NCI-H187 treated with DMSO at 0.1 percent for 48 hours (cell line): ENCODE measurements at regions not wholly inside any gene's neighbourhood (a gene's known extent, or its start where the extent isn't known, plus 50 kb on each side); places are given as distances from the start of the nearest gene placed in this dataset.
"Not testable (repeated sequence)": the region's sequence is repeated elsewhere in the genome, so short reads cannot be mapped to it uniquely, and the experiment has no call there.

Experiments
- DNase-seq: peaks from one replicate; lab custom pipeline; 2025; lab: John Stamatoyannopoulos, UW

DNA sequence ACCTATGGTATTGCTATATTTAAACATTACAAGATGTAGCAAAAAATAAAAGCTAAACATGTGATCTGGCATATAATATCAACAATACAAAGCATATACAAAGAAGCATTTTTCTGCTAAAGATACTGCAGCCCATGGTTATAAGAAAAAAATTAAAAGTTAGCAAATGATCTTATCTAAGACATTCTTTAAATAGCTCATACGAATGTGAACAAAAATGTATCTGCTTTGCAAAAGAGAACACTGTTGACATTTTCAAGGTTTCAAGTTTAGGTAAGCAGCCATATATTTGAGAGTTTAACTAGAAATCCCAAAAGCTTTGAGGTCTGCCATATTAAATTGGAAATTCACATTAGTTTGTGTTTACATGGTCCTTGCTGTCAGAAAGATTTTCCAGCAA, 301.0 kb upstream of the SLC39A10 start:
- no peak for DNase-seq

DNA sequence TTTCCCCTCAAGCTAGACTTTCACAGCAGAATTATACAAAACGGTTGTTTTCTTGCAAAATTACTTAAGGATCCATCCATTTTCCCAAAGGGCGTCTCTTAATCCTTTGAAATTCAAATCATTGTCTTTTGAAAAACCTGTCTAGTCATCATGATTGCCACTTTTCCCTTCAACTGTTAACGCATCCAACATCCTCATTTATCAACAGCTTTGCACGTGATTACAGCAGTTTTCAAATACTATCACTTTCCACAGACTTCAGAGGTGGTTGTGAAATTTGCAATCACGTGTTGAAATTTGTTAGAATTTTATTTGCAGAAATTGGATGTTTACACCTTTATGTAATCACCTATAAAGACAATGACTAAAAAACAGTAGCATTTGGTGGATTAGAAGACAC, 304.4 kb upstream of the SLC39A10 start:
- DNase-seq: no peak

DNA sequence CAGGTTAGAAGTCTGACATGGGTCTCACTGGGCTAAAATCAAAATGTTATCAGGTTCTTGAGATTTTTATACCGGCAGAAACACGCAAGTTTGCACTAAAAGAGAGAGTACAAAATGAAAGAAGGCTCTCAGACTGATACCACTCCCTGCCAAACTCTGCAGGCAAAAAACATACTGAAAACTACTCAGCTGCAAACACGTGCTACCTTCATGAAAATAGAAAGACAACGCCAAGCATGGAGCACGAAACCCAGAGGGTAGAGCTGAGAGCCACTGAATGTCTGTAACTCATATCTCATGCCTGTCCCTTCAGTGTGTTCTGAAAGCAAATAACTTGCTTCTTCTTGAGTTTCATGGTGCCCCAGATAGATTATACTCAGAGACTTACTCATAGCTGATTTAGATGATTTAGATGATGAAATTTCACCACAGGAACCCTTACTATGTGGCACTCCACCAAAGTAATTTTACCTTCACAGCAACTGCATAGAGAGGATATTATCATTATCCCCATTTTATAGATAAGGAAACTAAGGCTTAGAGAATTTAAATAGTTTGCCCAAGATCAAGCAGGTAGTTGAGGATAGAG, 313.0 kb upstream of the SLC39A10 start:
- DNase-seq: no peak

DNA sequence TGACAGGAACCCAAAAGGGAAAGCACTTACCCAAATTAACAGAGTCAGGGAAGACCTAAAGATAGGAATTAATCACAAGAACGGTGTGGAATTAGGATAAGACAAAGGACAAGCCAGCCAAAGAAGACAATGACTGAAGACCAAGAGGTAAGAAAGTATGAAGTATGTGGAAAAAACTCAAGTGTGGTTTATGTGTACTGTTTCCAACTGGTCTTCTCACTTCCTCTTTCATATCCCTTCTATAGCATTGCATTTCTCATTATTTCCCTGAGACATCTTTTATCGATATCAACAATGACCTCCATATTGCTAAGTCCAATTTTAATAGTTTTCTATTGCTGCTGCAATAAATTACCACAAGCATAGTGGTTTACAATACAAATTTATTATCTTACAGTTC, 313.5 kb upstream of the SLC39A10 start:
- no peak for DNase-seq

DNA sequence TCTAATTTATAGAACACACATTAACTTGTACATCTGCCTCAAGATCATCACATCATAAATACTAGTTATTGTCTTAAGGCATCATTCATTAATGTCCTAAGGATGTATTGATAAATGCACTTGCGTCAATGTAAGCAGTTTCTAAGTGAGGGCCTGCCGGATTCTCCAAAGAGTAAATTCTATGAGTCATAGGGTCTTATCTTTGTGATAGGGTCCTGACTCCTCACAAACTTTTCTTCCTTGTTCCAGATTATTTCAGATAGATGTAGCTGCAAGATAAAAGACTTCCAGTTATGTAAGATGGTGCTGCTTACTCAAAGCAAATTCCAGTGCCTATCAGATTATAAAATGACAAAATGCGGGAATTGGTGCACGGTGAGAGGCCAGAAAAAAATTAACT, 315.0 kb upstream of the SLC39A10 start:
- DNase-seq: no peak

DNA sequence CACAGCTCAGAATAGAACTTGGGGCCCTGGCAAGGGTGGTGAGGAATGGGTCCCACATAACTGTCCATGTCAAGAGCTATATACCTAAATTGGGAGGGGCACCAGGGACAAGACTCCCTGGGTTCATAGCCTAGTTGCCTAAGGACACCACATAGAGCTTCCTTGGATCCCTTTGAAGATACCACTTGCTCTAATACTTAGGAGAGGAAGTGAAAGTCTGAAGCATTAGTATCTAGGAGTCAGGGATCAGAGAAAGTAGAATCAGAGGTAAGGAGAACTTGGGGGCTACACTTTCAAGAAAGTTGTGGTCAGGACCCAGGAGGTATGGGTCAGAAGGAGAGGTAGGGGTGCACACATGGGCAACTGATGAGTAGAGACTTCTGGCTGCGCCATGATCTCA, 318.2 kb upstream of the SLC39A10 start:
- no peak for DNase-seq

DNA sequence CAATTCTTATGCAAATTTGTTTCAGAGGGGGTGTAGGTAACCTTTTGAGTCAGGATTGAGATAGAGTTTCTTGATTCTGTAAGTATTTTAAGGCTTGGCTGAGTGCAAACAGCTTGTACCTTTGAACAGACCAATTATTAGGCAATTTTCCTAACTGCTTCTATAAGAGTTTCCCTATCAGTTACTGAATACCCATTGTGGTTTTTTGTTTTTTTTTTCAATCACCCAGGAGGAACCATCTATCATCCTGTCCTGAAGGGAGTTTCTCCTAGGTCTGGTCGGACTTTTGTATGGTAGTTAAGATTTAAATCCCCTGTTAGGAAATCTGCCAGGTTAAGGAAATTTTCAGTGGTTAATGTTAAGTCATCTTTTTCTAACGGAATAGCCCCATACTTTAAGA, 319.4 kb upstream of the SLC39A10 start:
- no peak for DNase-seq

DNA sequence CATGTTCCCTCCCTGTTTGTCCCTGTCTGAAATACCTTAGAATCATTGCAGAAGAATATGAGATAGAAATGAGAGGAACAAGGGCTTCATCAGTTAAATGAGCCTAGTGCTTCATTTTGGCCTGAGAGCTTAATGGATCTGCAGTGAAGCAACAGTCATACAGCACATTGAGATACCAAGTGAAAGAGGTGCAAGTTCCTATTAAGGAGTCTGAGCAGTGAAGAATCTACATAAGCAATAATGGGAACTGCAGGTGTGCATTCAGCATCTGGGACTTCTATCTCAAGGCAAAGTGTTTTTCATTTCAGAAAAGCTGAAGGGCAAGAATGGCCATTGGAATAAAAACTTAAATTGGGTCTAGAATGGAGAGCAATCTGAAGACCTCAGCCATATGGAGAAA, 323.2 kb upstream of the SLC39A10 start:
- DNase-seq: no peak

DNA sequence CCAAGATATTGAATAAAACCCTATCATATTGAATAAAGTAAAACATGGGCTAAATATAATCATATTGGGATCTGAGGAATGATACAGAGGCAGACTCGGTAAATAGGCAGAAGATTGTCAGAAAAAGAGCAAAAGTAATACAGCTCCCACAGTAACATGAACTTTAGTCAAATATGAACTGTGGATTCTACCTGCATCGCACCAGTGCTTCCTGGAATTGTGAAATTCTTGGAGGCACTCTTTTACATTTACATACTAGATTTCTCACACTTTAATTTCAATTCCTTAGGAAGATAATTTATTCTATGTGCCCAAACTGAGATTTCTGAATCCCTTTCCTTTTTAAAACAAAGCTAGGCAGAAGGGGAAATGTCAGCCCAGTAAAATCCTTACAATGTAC, 325.1 kb upstream of the SLC39A10 start:
- DNase-seq: no peak

DNA sequence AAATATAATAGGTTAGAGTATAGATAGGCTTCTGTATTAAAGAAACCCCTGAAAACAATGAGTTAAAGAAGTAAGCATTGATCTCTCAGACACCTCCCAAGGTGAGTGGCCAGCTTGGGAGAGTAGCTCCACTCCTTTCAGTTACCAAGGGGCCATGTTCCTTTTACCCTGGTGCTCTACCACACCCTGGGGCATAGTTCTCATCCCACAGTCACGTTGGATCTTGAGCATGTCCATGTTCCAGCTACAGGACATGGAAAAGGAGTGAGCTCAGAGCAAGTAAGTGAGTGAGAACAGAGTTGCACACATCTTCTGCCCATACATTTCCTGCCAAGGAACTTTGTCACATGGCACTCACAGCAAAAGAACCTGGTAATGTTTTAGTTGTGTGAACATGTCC, 325.9 kb upstream of the SLC39A10 start:
- no peak for DNase-seq

DNA sequence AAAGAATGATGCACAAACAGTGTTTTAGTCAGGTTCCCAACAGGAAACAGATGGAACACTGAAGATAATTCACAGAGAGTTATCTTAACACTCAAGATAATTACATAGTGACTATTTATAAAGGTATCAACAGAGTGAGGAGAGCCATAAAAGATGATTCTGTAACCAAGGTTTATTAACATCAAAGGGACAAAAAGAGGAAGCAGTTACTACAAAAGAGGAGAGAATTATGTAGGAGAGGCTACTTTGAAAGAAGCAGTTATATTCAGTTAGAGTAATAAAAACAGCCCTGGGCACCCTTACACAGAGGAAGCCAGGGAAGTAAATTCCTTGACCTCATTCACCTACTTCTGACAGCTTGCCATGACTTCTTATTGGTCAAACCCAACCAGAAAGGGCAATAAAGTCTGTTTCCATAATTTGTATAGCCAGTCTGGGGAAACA, 326.5 kb upstream of the SLC39A10 start:
- no peak for DNase-seq

DNA sequence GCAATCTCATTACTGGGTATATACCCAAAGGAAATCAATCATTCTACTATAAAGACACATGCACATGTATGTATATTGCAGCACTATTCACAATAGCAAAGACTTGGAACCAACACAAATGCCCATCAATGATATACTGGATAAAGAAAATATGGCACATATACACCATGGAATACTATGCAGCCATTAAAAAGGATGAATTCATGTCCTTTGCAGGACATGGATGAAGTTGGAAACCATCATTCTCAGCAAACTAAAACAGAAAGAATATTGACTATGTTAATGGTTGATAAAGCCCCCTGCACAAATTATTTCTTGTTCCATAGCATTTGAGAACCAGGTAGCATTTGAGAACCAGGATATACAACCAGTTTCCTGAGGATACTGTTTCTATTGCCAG, 327.2 kb upstream of the SLC39A10 start:
- DNase-seq: not testable (repeated sequence)

DNA sequence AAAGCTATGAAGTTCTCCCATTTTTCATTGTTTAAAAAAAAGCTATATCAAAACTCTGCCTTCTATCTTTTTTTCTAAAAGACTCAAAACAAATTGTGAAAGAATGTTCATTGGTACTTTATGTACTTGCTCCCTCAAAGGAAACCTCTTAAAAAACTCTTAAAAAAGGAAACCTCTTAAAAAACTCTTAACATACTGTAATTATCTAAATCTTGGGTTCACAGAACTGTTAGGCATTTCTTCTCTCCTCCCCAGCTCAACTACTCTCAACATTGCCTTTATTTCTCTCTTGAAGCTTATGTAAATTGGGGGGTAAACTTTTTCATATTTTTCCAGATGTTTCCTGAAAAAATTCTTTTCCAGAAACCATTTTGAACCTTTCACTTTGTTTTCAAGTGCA, 330.5 kb upstream of the SLC39A10 start:
- DNase-seq: no peak

DNA sequence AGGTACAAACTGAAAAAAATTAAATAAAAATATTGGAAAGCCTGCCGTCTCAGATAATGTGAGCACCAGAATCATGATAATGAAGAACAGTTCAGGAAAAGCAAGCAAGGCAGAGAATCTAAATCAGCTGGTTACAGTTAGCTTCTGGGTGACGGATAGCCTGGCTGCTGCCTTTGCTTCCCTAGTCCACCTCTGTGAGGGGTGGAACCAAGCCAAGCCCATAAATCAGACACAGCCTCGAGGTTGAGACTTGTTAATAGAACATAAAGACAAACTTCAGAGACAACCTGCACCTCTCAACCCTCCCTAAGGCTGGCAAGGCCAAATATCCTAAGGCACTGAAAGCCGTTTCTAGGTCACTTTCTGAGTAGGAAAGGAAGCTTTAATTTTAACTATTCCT, 334.7 kb upstream of the SLC39A10 start:
- DNase-seq: no peak

DNA sequence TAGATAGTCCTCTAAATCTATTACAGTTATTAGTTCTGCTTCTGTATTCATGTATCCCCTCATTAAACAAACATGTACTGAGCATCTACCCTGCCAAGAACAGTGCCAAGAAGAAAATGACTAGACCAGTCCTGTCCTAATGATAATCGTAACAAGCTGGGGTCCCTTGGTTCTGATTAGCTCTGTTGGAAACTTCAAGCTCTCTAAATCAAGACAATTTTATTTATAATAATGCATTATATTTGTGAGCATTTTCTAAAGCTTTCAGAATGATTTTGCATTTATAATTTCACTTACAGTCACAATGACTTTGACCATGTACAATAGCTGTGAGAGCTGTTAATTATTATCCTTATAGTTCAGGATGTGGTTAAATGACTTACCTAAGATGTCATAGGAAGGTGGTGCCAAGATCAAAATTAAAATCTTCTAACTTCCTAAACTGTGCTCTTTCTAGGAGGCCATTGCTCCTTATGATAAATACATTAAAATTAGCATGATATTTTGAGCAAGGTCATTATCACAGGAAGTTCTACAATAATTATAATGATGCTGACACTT, 336.5 kb upstream of the SLC39A10 start:
- no peak for DNase-seq

DNA sequence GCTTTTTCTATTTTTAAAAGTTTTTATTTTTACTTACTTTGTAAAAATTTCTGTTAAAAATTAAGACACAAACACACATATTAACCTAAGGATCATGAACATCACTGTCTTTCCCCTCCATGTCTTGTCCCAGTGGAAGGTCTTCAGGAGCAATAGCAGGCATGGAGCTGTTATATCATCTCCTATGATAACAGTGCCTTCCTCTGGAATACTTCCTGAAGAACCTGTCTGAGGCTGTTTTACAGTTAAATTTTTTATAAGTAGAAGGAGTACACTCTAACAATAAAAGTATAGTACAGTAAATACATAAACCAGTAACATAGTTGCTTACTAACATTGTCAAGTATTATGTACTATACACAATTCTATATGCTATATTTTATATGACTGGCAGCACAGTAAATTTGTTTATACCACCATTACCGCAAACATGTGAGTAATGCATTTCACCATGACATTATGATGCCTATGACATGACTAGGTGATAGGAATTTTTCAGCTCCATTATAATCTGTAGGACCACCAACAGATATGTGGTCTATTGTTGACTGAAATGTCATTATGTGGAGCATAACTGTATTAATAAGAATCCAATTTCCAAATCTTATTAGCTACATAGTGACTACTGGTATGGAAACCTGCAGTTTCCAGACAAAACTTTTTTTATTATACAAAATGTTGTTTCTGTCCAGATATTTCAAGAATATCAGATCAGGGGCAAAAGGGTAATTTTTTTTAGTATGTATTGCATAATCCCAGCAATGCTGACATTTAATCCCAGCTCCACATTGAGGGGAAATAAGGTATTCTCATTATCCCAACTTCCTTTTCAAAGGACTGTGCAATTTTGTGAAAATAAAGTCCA, 337.2 kb upstream of the SLC39A10 start:
- DNase-seq: no peak

DNA sequence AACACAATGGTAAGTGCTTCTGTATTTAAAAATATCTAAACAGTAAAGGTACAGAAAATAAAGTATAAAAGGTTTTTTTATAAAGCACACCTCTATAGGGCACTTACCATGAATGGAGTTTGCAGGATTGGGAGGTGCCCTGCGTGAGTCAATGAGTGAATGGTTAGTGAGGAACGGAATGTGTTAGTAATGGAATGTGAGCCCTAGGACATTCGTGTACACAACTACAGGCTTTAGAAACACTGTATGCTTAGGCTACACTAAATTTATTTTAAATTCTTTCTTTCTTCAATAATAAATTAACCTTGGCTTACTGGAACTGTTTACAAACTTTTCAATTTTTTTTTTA, 337.9 kb upstream of the SLC39A10 start:
- DNase-seq: no peak

DNA sequence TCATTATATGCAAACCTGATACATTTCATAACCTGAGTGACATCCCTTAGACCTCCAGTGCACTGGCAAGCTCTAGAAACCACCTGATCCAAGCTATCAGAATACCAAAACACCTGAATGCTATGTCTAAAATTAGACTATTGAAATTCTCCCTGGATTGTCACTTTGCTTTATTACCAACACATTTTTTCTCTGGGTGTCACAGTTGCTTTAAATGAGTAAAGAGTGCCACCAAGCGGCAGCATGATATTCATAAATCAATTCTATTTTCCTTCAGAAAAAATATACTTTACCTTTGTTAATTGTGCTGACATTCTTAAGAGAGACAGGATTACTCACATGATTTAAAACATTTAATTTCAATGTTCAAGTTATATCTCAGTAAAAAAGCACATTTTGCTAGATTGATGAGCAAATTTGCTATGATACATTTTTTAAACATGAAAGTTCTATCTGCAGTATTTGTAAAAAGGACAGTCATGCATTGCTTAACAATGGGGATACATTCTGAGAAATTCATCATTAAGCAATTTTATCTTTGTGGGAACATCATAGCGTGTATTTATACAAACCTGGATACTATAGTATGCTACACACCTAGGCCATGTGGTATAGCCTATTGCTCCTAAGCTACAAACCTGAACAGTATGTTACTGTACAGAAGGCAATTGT, 338.4 kb upstream of the SLC39A10 start:
- no peak for DNase-seq

DNA sequence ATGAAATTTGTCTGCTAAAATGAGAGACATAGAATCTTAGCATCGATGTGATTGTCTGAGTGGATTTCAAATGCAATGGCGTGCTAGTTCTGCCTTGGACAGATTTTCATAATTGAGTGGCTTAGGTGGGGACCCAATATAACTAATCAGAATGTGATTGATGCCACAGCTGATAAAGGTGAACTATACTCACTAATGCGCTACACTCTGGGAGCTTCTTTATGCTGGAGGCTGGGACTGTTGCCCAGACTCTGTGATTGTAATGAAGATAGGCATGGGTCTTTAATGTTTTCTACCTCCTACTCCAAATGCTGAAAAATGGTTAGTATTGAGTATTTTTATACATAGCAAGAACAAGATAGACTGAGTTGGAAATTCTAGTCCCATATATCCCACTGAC, 339.5 kb upstream of the SLC39A10 start:
- DNase-seq: no peak

DNA sequence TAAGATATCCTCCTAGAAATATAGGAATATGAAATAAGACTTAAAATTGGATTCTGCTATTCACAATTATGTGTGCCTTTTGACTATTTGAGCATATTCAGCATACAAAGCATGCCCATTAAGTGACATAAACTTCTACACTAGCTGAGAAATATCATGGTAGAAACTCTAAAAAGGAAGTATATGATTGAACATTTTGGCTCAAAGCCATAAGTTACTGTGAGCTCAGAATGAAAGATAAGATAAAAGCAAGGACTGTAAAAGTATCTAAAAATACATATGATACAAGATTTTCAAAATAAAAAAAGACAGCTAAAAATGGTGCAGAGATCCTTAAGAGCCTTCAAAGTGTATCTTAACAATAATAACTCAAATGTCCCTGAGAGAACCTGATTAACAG, 340.5 kb upstream of the SLC39A10 start:
- no peak for DNase-seq

DNA sequence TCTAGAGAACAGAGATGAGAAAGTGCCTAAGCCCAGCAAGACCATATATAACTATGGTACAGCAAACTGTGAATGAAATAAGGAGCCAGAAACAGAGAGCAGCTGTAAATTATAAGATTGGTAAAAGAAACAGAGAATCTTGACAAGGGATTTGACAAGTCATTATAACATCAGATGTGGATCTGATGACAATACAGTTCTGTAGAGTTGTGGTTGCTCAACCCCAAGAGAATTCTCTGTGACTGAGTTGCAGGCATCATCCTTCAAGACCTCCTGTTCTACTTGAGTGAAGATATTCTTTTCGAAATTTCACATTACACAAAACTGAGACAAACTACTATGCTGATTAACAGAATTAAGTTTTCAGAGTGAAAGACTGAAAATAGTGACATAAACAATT, 343.1 kb upstream of the SLC39A10 start:
- no peak for DNase-seq

DNA sequence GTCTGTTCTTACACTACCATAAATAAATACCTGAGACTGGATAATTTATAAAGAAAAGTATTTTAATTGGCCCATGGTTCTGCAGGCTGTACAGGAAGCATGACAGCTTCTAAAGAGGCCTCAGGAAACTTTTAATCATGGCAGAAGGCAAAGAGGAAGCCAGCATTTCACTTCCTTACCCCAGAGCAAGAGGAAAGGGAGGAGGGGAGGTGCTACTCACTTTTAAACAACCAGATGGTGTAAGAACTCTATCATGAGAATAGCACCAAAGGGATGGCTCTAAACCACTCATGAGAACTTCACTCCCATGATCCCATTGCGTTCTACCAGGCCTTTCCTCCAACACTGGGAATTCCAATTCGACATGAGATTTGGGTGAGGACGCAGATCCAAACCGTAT, 344.4 kb upstream of the SLC39A10 start:
- DNase-seq: no peak

DNA sequence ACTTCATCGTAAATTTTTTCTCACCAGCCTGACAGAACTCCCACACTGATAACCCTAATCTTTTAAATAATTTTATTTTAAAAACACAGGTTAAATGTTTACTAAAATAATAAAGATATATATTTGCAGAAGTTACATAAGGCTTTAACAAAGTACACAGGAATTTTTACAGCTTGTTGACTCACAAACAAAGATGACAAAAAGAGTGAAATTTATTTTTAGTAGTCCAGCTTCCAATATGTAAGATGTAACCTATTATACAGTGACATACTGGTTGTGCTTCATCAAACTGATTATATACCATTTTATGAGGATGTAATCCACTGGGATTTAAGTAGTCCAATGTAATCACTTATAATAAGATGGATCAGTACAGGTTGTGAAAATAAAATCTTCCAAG, 348.9 kb upstream of the SLC39A10 start:
- no peak for DNase-seq
